ENCODE measurements at regions not wholly inside any gene's neighbourhood (a gene's known extent, or its start where the extent isn't known, plus 50 kb on each side); places are given as distances from the start of the nearest gene placed in this dataset. TPM values are rescaled to one million over a fixed set of nuclear protein-coding genes. Genes with fewer than 3 reads are reported as not detected.

Small RNAs in the stretch of these regions (small RNA-seq; reads per million reads assigned to genes)
- gene RNU6-164P (ENCODE audit: low replicate concordance): not detected

All from GM23338 (cell line).